HT1080 (cell line): ENCODE measurements at regions not wholly inside any gene's neighbourhood (a gene's known extent, or its start where the extent isn't known, plus 50 kb on each side); places are given as distances from the start of the nearest gene placed in this dataset.
A peak's percentile ranks its signal among the peaks of the same experiment; 100 is the strongest.
"Not testable (repeated sequence)": the region's sequence is repeated elsewhere in the genome, so short reads cannot be mapped to it uniquely, and the experiment has no call there.

ENCODE experiments used
- DNase-seq: peaks from one replicate; pipeline ENCODE4 v3.0.0-alpha.2; 2015; ENCODE audit warnings: low read depth

GRCh38 chr12:40431169-40431568 lies 206.4 kb downstream of the LRRK2 start:
- DNase-seq, result no peak

- DNase-seq, result no peak
Observed at GRCh38 chr12:40435251-40435650, 210.5 kb downstream of the LRRK2 start.

- no peak for DNase-seq
Observed at GRCh38 chr12:40435951-40436350, 211.2 kb downstream of the LRRK2 start.

DNA sequence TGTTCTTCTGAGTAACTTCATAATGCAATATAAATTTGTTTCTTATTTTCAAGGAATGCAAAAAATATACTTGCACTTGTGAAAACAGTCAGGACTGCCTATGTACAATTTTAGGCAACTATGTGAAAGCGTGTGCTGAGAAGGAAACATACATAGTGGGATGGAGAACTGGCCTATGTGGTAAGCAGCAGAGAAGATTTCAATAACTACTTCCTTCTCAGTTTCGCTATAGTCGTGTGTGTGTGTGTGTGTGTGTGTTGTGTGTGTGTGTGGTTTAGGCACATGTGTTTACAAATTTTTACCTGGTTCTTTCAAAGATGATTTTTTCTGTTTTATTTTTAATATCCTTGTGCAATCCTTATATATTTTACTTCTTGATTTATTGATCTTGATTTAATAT lies 211.8 kb downstream of the LRRK2 start:
- no peak for DNase-seq

- DNase-seq, result peak; percentile 82
Observed at GRCh38 chr12:40439771-40440492, 215.1 kb downstream of the LRRK2 start.

DNA sequence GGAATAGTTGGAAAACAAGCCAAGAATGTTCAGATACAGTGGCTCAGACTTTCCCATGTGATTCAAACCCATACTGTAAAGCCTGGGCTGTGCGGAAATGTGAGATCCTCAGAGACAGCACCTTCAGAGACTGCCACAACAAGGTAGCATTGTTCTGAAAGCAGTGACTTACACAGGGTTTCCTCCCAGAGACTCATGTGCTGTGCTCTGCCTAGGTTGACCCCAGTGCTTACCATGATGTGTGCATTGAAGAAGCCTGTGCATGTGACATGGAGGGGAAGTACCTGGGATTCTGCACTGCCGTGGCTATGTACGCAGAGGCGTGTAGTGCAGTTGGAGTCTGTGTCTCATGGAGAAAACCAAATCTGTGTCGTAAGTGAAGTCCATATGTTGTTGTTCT lies 219.4 kb downstream of the LRRK2 start:
- DNase-seq, result peak; percentile 36

- no peak for DNase-seq
Observed at GRCh38 chr12:40446385-40446784, 221.6 kb downstream of the LRRK2 start.

DNA sequence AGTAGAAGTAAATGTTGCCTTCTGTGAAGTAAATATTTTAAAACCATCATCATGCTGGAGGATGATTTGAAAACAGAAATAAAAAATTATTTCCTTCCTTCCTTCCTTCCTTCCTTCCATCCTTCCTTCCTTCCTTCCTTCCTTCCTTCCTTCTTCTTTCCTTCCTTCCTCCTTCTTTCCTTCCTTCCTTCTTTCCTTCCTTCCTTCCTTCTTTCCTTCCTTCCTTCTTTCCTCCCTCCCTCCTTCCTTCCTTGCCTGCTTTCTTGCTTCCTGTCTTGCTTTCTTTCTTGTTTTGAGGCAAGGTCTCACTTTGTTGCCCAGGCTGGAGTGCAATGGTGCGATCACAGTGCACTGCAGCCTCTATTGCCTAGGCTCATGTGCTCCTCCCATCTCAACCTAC lies 223.7 kb downstream of the LRRK2 start:
- DNase-seq, result not testable (repeated sequence)

GRCh38 chr12:40451661-40452060 lies 226.9 kb downstream of the LRRK2 start:
- no peak for DNase-seq

- no peak for DNase-seq
Observed at GRCh38 chr12:40464121-40464520, 228.1 kb upstream of the CNTN1 start.

GRCh38 chr12:40469736-40470135 lies 222.5 kb upstream of the CNTN1 start:
- DNase-seq, result no peak

- DNase-seq, result no peak
Observed at GRCh38 chr12:40473962-40474361, 218.3 kb upstream of the CNTN1 start.

DNA sequence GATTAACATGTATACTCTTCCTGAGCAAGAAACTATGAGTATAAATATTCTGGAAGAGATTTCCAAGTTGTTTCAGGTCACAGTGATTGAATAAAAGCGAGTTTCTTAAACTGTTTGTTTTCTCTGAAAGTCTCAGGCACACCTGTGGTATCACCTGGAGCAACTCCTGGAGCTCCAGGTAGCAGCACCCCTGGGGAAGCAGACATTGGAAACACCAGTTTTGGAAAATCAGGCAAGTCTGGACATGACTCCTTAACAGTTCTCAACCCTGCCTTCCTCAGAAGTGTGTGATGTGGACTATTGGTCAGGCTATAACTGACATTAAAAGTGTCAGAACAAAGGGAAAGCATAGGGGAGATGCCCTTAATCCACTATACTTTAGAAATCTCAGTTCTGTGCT lies 217.6 kb upstream of the CNTN1 start:
- no peak for DNase-seq

- DNase-seq, result no peak
Observed at GRCh38 chr12:40499856-40500255, 192.4 kb upstream of the CNTN1 start.

DNA sequence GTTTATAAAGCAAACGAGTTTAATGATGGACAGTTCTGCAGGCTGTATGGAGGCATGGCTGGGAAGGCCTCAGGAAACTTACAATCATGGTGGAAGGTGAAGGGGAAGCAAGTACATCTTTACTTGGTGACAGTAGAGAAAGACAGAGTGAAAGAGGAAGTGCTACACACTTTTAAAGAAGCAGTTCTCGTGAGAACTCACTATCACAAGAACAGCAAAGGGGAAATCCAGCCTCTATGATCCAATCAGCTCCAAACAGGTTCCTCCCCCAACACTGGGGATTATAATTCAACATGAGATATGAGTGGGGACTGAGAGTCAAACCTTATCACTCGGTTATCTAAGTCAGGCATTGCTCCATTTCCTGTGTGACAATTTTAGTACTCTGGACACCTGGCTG lies 189.9 kb upstream of the CNTN1 start:
- no peak for DNase-seq

DNA sequence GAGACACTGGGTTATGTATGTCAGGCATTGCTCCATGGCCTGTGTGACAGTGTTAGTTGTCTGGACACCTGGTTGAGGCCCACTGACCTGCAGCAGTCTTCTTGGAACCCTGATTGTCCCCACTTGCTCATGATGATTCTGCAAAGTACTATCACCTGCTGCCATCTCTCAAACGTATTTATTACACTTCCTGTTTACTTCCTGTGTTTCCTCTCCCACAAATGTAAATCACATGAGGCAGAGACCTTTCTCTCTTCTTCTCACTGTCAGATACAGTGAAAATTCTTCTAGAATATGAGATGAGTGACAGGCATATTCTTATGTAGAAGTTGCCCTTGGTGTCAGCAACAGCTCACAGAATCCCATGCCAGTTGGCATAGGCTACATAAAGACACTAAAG lies 186.9 kb upstream of the CNTN1 start:
- no peak for DNase-seq

GRCh38 chr12:40508421-40508820 lies 183.8 kb upstream of the CNTN1 start:
- no peak for DNase-seq

- DNase-seq, result no peak
Observed at GRCh38 chr12:40511341-40511740, 180.9 kb upstream of the CNTN1 start.

DNA sequence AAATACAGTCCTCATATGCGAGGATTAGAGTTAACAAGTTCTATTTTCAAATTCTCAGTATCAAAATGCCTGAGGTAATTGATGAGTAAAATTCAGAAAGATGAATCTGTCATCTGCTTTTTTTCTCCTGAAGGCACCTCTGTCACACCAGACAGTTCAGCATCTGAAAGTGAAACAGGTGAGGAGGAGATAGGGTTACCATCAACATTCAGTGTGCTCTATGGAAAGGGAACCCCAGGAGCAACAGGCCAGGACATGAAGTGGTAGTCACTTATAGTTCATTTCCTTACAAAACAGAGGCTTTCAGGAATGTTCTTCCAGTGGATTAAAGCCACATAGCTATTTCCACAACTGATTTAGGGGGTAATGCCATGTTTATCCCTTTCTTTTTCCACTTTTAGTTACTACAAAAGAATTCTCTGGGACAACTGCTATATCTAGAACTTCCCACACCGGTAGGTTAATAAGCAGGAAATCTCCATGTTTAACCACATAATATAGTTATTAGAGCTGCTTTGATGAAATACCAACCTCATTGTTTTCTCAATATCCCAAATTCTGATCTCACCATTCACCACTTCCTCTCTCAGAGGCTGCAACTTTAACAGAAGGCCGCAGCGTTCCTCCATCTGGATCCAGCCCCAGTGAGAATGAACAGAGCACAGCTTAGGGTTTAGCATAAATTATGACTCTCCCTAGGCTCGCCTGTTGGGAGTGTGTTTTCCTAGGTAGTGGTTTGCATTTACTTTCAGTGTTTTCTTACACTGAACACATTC lies 177.0 kb upstream of the CNTN1 start:
- peak; percentile 77 for DNase-seq

GRCh38 chr12:40522837-40523236 lies 169.4 kb upstream of the CNTN1 start:
- no peak for DNase-seq

GRCh38 chr12:40525054-40525453 lies 167.2 kb upstream of the CNTN1 start:
- no peak for DNase-seq

- DNase-seq, result no peak
Observed at GRCh38 chr12:40534828-40535227, 157.4 kb upstream of the CNTN1 start.

DNA sequence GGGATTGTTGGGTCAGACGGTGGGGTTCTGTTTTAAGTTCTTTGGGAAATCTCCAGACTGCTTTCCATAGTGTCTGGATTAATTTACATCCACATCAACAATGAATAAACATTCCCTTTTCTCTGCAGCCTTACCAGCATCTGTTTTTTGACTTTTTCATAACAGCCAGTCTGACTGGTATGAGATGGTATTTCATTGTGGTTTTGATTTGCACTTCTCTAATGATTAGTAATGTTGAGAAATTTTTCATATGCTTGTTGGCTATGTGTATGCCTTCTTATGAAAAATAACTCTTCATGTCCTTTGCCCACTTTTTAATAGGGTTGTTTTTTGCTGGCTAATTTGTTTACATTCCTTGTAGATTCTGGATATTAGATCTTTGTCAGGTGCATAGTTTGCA lies 140.8 kb upstream of the CNTN1 start:
- DNase-seq, result peak; percentile 8
